ENCODE measurements at regions not wholly inside any gene's neighbourhood (a gene's known extent, or its start where the extent isn't known, plus 50 kb on each side); places are given as distances from the start of the nearest gene placed in this dataset.

- Histone ChIP-seq H3K4me3 (ENCODE audit: low read length) (no peak overlapping the region), H3K9me2 (replicated peaks; ENCODE audit: low read length) (no peaks in the 10 kb centered on the region), H3K27me3 (ENCODE audit: low read length) (peaks cover 43% of the 10 kb centered on the region; the same call in 1 of the 2 replicates), H3K36me3 (ENCODE audit: low read depth, low read length) (no peaks in the 10 kb centered on the region), H2AFZ (ENCODE audit: low read length) (no peak overlapping the region), H3K9ac (ENCODE audit: low read length) (no peak overlapping the region), H3K27ac (ENCODE audit: low read length) (no peak overlapping the region), H3F3A (ENCODE audit: low read length, unreplicated experiment) (no peaks in the 10 kb centered on the region), H3K4me2 (ENCODE audit: low read length) (no peak overlapping the region), H3K4me1 (ENCODE audit: insufficient read depth, low read length) (no peaks in the 10 kb centered on the region), H3K79me2 (ENCODE audit: low read length) (no peaks in the 10 kb centered on the region), H4K20me1 (ENCODE audit: low read length) (no peaks in the 10 kb centered on the region), H3K9me3 (ENCODE audit: low read length) (no peaks in the 10 kb centered on the region)
- DNase-seq, result no peak
- POLR2A ChIA-PET (ENCODE audit: unreplicated experiment), result no interaction called here
- CTCF ChIA-PET, result no interaction called here
- TF ChIP-seq CTCF (conservative IDR thresholded peaks at IDR 0.05; ENCODE audit: low read depth, low read length) (no peak), EZH2 (IDR thresholded peaks at IDR 0.05; ENCODE audit: low read length, unreplicated experiment) (no peak), EZH2phosphoT487 (IDR thresholded peaks at IDR 0.05; ENCODE audit: borderline replicate concordance, low read length) (no peak)
- no peak for ATAC-seq
- no TSS peak for BruUV-seq (replicated peaks)
- intact Hi-C loops (cut with micrococcal nuclease), result no loop called here
These were observed 103.2 kb upstream of the VIPR2 start for GRCh38 chr7:159247910-159248309.

GRCh38 chr7:159246702-159247480 lies 102.2 kb upstream of the VIPR2 start:
- CTCF ChIA-PET, result no interaction called here
- Histone ChIP-seq H3K36me3 (ENCODE audit: low read depth, low read length) (no peaks in the 10 kb centered on the region), H3K27ac (ENCODE audit: low read length) (no peak overlapping the region), H3K4me3 (ENCODE audit: low read length) (no peak overlapping the region), H3K9me3 (ENCODE audit: low read length) (no peaks in the 10 kb centered on the region), H2AFZ (ENCODE audit: low read length) (no peak overlapping the region), H3K27me3 (ENCODE audit: low read length) (peaks cover 43% of the 10 kb centered on the region; the same call in 1 of the 2 replicates), H3K9ac (ENCODE audit: low read length) (no peak overlapping the region), H3F3A (ENCODE audit: low read length, unreplicated experiment) (no peaks in the 10 kb centered on the region), H3K79me2 (ENCODE audit: low read length) (no peaks in the 10 kb centered on the region), H3K4me1 (ENCODE audit: insufficient read depth, low read length) (no peaks in the 10 kb centered on the region), H3K9me2 (replicated peaks; ENCODE audit: low read length) (no peaks in the 10 kb centered on the region), H4K20me1 (ENCODE audit: low read length) (no peaks in the 10 kb centered on the region), H3K4me2 (ENCODE audit: low read length) (no peak overlapping the region)
- DNase-seq (no peak), ATAC-seq (no peak)
- BruUV-seq (replicated peaks), result no TSS peak
- intact Hi-C loops (cut with micrococcal nuclease), result no loop called here
- POLR2A ChIA-PET (ENCODE audit: unreplicated experiment), result interaction anchor here (0.5 kb wide), 1 partner anchor 18 kb away, joined by 3 read pairs; no protein-coding TSS in a partner anchor
- TF ChIP-seq EZH2phosphoT487 (IDR thresholded peaks at IDR 0.05; ENCODE audit: borderline replicate concordance, low read length), result no peak

- ChIA-PET POLR2A (ENCODE audit: unreplicated experiment) (no interaction called here), CTCF (no interaction called here)
- no peak overlapping the region for H3K4me2 ChIP-seq (ENCODE audit: low read length)
- no peaks in the 10 kb centered on the region for H3K9me3 ChIP-seq (ENCODE audit: low read length)
- H3K9ac ChIP-seq (ENCODE audit: low read length), result no peak overlapping the region
- H3K79me2 ChIP-seq (ENCODE audit: low read length), result no peaks in the 10 kb centered on the region
- H3K27ac ChIP-seq (ENCODE audit: low read length), result no peak overlapping the region
- ATAC-seq (no peak), DNase-seq (no peak)
- H4K20me1 ChIP-seq (ENCODE audit: low read length), result no peaks in the 10 kb centered on the region
- no peaks in the 10 kb centered on the region for H3K36me3 ChIP-seq (ENCODE audit: low read depth, low read length)
- no TSS peak for BruUV-seq (replicated peaks)
- H2AFZ ChIP-seq (ENCODE audit: low read length), result no peak overlapping the region
- no peak overlapping the region for H3K4me3 ChIP-seq (ENCODE audit: low read length)
- H3K4me1 ChIP-seq (ENCODE audit: insufficient read depth, low read length), result no peaks in the 10 kb centered on the region
- intact Hi-C loops (cut with micrococcal nuclease), result no loop called here
- TF ChIP-seq EZH2phosphoT487 (IDR thresholded peaks at IDR 0.05; ENCODE audit: borderline replicate concordance, low read length) (no peak), CTCF (conservative IDR thresholded peaks at IDR 0.05; ENCODE audit: low read depth, low read length) (no peak), EZH2 (IDR thresholded peaks at IDR 0.05; ENCODE audit: low read length, unreplicated experiment) (no peak)
- peaks cover 25% of the 10 kb centered on the region for H3K27me3 ChIP-seq (ENCODE audit: low read length)
- no peaks in the 10 kb centered on the region for H3K9me2 ChIP-seq (replicated peaks; ENCODE audit: low read length)
- no peaks in the 10 kb centered on the region for H3F3A ChIP-seq (ENCODE audit: low read length, unreplicated experiment)
These were observed 96.3 kb upstream of the VIPR2 start for GRCh38 chr7:159240962-159241361.

All from PC-3 (cell line).